GM21529 (cell line): ENCODE measurements at regions not wholly inside any gene's neighbourhood (a gene's known extent, or its start where the extent isn't known, plus 50 kb on each side); places are given as distances from the start of the nearest gene placed in this dataset.
"Not testable (repeated sequence)": the region's sequence is repeated elsewhere in the genome, so short reads cannot be mapped to it uniquely, and the experiment has no call there.

Experiments used
- ATAC-seq: cut with Tn5 transposase; IDR thresholded peaks from one replicate; pipeline ENCODE4 v1.9.1; 2021; ENCODE audit not compliant: unreplicated experiment

DNA sequence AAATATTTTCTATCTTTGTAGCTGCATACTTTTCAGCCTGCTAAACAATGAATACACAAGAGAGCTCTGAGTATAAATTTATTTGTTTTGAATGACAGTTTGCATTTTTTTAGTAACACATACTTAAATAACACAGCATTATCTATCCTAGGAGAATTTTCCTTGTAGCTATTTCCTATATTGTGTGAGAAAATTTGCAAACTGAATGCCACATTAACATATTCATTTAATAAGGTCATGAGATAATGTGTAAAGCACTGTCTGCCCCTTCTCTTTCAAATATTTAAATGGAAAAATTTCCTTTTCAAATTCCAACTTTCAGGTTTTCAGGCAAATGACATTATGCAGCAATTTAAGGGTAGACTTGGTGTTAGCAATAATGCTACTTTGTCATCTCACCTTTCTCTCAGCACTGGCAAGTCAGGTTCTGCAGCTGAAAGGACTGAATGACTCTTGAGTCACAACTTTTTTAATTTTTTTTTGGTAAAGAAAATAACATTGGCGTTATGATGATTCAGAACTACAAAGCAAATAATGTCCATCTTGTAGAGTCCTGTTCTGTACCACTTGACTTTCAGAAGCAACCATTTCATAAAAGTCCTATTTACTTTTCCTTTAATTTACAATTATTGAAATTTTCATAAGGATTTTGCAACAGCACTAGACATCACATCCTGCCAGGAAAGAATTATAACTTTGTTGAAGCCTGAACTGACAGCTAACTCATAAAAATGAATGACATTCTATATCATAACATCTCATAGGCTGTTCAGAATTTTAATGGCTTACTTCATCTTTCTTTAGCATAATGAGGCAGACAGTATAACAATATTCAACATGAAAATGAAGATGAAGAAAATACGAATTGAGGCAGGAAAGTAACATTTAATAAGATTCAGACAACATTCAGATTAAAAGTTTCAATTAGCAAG lies 681.6 kb upstream of the SEMA6D start:
- ATAC-seq: no peak

DNA sequence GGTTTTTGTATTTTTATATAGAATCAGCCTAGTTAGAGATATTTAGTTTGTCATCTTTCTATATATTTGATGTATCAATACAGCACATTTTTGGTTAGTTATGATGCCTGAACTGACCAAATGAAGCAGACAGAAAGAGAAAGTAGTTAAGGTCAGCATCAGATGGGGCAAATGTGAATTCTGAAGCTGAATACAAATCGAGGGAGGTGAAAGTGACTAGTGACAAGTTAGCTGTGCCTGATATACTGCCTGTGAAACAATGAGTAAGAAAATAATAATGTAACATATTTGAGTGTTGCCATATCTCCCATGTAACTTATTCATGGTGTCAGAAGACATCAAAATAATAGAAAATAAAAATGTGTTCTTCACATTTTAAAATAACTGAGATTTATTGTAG lies 680.3 kb upstream of the SEMA6D start:
- ATAC-seq: no peak

DNA sequence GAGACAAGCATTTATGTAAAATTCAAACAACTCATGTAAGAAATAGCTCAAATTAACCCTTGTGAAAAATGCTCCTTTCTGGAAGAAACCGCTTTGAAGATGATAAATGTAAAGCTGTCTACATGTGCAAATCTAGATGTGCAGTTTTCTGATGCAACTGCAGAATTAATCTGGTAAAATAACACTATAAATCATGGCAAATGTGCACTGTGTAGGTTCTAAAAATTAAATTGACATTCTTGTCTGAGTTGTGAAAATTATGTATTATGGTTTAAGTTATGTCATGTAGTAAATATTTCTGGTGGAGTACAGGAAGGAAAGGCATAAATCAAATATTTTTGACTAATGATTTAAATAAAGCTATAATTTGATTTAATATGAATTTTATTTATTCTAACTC lies 678.1 kb upstream of the SEMA6D start:
- ATAC-seq: no peak

DNA sequence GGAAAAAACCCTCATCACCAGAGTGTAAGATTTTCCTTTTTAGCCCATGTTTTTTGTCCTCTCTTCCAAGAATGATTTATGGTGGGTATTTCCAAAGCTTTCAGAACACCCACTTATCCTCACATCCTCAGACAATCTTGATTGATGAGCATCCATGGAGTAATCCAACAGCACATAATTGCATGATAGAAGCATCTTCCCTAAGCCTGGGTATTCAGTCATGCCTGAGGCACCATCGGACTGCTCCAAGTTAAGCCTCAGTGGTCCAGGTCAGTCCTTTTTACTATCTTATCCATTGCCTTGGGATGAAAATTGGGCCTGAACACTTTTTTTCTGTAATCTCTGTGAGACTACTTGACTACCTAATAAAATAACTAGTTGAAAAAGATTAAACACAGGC lies 676.0 kb upstream of the SEMA6D start:
- ATAC-seq: no peak

DNA sequence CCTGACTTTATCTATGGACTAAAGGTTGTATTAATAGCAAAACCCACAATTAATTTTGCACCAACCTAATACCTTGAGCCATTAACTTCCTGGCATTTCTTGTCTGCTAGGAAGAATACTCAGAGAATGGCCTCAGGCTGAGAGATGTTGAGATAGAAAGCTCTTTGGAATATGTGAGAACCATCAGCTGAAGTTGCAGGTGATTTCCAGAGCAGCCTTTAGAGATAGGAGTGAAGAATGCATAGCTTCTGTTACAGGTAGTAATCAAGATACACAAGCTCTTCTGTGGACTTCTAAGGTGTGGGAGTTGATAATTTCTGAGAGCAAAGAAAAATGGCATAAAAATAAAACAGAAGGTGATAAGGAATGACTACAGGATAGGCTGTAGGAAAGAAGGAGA lies 669.3 kb upstream of the SEMA6D start:
- not testable (repeated sequence) for ATAC-seq

DNA sequence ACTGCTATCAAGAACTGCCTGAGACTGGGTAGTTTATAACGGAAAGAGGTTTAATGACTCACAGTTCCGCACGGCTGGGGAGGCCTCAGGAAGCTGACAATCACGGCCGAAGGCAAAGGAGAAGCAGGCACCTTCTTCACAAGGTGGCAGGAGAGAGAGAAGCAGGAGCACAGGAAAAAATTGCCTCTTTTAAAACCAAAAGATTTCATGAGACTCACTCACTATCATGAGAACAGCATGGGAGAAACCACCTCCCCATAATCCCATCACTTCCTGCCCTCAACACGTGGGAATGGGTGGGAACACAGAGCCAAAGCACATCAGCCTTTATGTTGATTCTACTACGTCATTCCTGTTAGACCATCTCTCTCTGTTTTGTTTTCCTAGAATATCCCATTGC lies 650.9 kb upstream of the SEMA6D start:
- ATAC-seq: no peak

DNA sequence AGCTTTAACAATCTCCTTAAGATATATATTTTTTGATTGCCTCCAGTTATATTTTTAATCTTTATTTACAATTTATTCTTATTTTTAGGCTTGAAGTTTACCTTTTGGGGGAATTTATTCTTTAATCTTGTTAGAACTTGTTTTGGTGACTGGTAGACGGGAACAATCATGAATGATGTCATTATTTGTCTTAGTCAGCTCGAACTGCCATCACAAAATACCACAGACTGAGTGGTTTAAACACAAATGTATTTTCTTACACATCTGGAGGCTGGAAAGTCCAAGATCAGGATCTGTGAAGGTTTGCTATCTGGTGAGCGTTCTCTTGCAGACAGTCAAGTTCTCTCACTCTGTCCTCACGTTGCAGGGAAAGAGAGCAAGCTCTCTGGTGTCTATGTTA lies 639.5 kb upstream of the SEMA6D start:
- ATAC-seq: not testable (repeated sequence)

DNA sequence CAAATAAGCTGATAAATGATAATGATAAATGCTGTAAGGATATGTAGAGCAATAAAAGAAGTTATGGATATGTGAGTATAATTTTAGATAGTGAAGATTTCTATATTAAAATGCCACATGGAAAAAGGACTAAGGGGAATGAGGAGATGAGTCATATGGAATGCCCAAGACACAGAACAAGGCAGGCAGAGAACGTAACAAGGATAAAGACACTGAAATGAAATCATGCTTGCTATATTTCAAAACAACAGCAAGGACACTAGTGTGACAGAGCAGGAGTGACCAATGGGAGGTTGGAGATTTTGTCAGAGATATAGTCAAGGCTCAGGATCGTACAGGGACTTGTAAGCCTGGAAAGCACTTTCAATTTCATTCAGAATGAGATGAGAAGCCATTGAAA lies 621.5 kb upstream of the SEMA6D start:
- no peak for ATAC-seq

DNA sequence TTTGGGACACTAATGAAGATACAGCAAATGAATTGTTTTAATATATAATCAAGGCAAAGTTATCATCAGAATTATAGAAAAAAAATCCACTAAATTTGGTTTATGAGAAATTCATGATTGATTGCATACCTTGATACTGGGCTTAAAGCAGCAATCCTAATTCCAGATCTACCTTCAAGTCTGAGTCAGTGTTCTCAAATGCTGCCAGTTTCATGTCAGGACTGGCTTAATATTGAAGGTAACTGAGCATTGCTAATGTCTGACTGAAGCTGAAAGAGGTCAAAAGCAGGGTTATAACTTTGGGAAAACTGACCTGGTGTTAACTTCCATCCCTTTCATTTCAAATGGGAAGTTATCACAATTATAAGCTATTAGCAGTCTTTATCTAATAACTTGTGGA lies 618.8 kb upstream of the SEMA6D start:
- not testable (repeated sequence) for ATAC-seq

DNA sequence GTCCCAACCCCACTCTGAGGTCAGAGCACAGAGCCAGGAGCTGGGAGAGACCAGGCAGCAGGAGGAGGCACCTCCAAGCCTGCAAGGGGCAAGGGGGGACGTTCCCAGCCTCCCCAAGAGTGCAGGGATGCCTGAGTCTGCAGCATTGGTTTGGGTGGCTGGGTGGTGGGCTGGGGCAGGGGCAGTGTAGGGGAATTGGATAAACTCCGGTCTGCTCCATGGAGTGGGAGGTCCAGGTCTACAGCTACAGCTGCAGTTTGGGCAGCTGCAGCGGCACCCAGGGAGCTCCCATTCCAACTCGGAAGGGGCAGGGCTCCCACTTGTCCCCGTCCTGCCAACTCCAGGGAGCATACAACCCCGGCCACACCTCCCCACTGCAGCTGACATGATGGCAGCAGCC lies 617.5 kb upstream of the SEMA6D start:
- not testable (repeated sequence) for ATAC-seq

DNA sequence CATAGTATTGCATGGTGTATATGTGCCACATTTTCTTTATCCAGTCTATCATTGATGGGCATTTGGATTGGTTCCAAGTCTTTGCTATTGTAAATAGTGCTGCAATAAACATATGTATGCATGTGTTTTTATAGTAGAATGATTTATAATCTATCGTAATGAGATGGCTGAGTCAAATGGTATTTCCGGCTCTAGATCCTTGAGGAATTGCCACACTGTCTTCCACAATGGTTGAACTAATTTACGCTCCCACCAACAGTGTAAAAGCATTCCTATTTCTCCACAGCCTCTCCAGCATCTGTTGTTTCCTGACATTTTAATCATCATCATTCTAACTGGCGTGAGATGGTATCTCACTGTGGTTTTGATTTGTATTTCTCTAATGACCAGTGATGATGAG lies 608.5 kb upstream of the SEMA6D start:
- ATAC-seq: not testable (repeated sequence)

DNA sequence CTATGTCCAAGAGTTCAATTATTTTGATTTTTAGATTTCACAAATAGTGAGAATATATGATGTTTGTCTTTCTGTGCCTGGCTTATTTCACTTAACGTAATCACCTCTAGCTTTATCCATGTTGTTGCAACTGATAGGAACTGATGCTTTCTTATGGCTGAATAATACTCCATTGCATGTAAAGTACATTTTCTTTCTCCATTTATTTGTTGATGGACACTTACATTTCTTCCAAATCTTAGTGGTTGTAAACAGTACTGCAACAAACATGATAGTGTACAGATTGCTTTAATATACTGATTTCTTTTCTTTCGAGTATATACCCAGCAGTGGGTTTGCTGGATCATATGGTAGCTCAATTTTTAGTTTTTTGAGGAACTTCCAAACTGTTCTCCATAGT lies 600.6 kb upstream of the SEMA6D start:
- no peak for ATAC-seq

DNA sequence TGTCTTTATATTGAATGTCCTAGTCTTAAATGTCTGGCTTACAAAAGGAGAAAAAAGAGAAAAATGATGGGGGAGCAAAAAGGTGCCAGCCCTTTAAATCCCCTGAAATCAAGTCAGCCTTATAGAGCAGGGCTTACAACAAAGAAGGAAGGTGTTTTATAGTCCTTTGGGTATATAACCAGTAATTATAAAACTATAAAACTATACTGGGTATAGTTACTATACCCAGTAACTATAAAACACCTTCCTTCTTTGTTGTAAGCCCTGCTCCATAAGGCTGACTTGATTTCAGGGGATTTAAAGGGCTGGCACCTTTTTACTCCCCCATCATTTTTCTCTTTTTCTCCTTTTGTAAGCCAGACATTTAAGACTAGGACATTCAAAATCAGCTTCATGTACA lies 598.0 kb upstream of the SEMA6D start:
- ATAC-seq: no peak

DNA sequence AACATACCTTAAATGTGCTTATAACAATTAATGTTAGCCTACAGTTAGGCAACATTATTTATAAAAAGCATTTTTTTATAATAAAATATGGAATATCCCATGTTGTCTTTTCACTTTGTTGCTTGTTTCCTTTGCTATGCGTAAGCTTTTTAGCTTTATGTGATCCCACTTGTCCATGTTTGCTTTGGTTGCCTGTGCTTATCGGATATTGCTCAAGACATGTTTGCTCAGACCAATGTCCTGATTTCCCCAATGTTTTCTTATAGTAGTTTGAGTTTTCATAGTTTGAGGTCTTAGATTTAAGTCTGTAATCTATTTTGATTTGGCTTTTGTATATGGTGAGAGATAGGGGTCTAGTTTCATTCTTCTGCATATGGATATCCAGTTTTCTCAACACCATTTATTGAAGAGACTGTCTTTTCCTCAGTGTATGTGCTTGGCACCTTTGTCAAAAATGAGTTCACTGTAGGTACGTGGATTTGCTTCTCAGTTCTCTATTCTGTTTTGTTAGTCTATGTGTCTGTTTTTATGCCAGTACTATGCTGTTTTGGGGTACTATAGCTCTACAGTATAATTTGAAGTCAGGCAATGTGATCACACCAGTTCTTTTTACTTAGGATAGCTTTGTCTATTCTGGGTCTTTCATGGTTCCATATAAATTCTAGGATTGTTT lies 592.7 kb upstream of the SEMA6D start:
- ATAC-seq: no peak

DNA sequence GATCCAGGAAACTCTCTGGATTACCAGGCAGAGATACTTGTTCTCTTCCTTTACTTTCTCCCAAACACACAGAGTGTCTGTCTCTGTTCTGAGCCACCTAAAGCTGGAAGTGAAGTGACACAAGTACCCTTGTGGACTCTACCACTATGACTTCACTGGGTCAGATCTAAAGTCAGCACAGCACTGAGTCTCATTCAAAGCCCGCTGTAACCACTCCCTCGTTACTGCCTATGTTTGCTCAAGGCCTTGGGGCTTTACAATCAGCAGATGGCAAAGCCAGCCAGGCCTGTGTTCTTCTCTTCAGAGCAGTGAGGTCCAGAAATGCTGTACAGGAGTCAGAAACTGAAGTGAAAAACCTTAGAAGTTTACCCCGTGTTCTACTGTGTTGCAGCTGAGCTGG lies 588.3 kb upstream of the SEMA6D start:
- no peak for ATAC-seq

DNA sequence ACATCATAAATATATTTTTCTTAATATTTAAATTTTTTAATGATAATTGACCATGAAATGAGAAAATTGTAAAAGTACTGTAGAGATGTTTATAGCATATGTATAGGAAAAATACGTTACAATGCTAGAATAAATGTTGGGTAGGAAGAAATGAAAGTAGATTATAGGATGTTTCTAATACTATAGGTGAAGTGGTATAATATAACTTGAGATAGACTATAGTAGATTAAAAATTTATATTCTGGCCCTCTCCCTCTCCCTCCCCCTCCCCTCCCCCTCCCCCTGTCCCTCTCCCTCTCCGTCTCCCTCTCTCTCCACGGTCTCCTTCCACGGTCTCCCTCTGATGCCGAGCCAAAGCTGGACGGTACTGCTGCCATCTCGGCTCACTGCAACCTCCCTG lies 585.9 kb upstream of the SEMA6D start:
- not testable (repeated sequence) for ATAC-seq

DNA sequence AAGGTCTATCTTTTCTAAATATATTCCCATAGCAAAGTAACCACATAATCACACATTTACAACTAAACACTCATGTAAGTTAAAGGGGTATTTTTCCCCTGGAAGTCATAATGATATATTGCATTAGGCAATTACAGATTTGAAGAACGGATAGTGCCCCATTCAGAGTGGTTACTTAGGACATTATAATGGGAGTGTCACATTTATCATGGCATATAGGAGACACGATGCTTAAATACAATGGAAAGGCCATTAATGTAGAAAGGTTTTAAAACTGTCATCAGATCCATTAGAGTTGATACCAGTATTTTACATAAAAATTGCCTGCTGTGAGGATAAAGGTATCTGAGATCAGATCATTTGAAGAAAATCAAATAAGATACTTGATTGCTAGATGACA lies 582.0 kb upstream of the SEMA6D start:
- ATAC-seq: no peak

DNA sequence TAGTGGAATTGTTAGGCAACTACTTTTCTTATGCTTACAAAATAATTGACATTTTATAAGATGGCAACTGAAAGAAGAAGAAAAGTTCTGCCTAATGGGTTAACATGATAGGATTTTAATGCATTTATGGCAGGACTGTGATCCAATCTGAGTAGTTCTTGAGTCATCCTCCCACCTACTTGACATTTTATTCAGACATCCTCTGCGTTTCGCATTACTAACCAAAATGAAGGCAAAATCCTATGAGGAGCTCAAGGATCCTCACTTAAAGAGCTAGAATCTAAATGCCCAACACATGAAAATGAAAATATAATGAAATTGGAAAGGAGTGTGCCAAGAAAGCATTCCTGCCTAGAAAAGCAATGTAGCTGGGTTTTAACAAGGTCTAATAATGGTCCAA lies 581.1 kb upstream of the SEMA6D start:
- ATAC-seq: no peak

DNA sequence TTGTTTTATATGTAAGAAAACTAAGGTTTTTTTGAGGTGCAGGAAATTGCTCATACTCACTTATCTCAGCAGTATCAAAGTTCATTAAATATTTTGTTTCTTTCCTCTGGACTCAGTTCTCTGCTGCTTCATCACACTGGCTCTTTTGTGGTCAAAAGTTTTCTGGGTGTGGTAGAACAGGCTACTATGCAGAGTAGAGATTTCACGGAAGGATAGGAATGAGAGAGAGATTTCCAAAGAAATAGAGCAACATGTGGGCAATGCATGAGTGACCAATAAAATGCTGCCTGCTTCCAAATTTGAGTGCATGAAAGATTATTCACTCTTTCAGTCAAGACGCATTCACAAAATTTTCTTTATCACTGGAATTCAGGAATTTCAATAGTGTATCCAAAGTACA lies 577.3 kb upstream of the SEMA6D start:
- ATAC-seq: no peak

DNA sequence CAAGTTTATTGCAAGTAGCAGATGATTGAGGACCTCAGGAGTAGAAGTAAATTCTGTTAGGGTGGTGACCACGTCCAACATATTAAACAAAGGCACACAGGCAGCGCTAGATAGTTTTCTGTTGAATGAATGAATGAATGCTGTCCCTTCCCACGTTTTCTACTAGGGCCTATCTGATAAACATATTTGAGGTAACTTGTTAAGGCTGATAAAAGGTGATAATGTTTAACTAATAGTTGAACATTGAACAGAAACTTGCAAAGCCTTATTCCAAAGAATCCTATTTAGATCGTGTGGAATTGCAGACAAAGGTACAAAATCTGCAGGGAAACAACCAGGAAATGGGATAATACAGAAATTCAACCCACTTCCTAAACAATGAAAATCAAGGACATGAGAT lies 559.5 kb upstream of the SEMA6D start:
- ATAC-seq: no peak

DNA sequence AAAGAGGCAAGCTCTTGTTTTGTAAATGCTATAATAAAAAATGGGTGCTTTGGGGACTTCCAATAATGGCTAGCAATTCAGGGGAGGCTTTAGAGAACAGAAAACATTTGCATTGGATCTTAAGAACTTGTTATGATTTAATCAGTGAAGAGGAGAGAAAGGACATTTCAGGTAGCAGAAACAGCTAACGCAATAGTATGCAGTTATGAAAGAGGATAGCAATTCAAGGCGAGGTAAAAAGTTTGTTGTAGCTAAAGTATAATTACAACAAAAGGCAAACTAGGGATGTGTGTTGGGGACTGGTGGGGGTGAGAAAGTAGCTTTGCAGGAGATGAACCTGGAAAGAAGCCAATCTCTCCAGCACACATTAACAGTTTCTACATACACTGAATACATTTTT lies 558.7 kb upstream of the SEMA6D start:
- no peak for ATAC-seq

DNA sequence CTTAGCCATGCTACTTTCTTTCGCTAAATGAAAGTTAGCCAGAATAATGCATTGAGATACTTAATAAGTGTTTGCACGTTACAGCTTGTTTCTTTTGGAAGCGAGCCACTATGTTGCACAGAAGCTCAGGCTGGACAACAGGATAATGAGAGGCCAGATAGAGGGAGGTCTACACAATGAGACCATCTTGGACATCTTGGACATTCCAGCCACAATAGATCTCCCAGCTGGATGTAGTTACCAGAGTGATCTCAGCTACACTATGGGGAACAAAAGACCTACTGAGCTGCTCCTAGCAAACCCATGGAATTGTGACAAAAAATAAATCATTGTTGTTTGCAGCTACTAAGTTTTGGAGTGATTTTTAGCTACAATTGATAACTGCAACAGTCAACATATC lies 540.1 kb upstream of the SEMA6D start:
- no peak for ATAC-seq
